GM18867 (cell line): ENCODE measurements at regions not wholly inside any gene's neighbourhood (a gene's known extent, or its start where the extent isn't known, plus 50 kb on each side); places are given as distances from the start of the nearest gene placed in this dataset.
"Not testable (repeated sequence)": the region's sequence is repeated elsewhere in the genome, so short reads cannot be mapped to it uniquely, and the experiment has no call there.

Experiments used
- ATAC-seq: cut with Tn5 transposase; IDR thresholded peaks from one replicate; pipeline ENCODE4 v1.9.1; 2021; ENCODE audit warnings: mild to moderate bottlenecking, moderate library complexity; ENCODE audit not compliant: unreplicated experiment

- ATAC-seq, result no peak
Observed at GRCh38 chr7:88615336-88615735, 144.2 kb upstream of the ZNF804B start.

- ATAC-seq, result no peak
Observed at GRCh38 chr7:88614736-88615135, 144.8 kb upstream of the ZNF804B start.

GRCh38 chr7:88610942-88611341 lies 148.6 kb upstream of the ZNF804B start:
- no peak for ATAC-seq

- no peak for ATAC-seq
Observed at GRCh38 chr7:88600695-88601094, 158.8 kb upstream of the ZNF804B start.

GRCh38 chr7:88599528-88599927 lies 160.0 kb upstream of the ZNF804B start:
- ATAC-seq, result no peak

- ATAC-seq, result no peak
Observed at GRCh38 chr7:88597941-88598425, 161.5 kb upstream of the ZNF804B start.

- ATAC-seq, result no peak
Observed at GRCh38 chr7:88590963-88591362, 168.5 kb upstream of the ZNF804B start.

GRCh38 chr7:88589927-88590326 lies 169.6 kb upstream of the ZNF804B start:
- no peak for ATAC-seq

- ATAC-seq, result no peak
Observed at GRCh38 chr7:88586890-88587289, 172.6 kb upstream of the ZNF804B start.

- no peak for ATAC-seq
Observed at GRCh38 chr7:88586219-88586618, 173.3 kb upstream of the ZNF804B start.

GRCh38 chr7:88576720-88577119 lies 182.8 kb upstream of the ZNF804B start:
- no peak for ATAC-seq

GRCh38 chr7:88566162-88566729 lies 193.3 kb upstream of the ZNF804B start:
- no peak for ATAC-seq

- ATAC-seq, result no peak
Observed at GRCh38 chr7:88565401-88565800, 194.1 kb upstream of the ZNF804B start.

- not testable (repeated sequence) for ATAC-seq
Observed at GRCh38 chr7:88556441-88556840, 203.1 kb upstream of the ZNF804B start.

- ATAC-seq, result not testable (repeated sequence)
Observed at GRCh38 chr7:88554847-88555246, 204.7 kb upstream of the ZNF804B start.

- no peak for ATAC-seq
Observed at GRCh38 chr7:88548399-88548798, 211.1 kb upstream of the ZNF804B start.

GRCh38 chr7:88546808-88547207 lies 212.7 kb upstream of the ZNF804B start:
- no peak for ATAC-seq

GRCh38 chr7:88545663-88546062 lies 213.8 kb upstream of the ZNF804B start:
- no peak for ATAC-seq

- ATAC-seq, result no peak
Observed at GRCh38 chr7:88540012-88540411, 219.5 kb upstream of the ZNF804B start.

- ATAC-seq, result no peak
Observed at GRCh38 chr7:88539518-88539917, 220.0 kb upstream of the ZNF804B start.

GRCh38 chr7:88523645-88524044 lies 217.0 kb upstream of the STEAP4 start:
- no peak for ATAC-seq

- ATAC-seq, result no peak
Observed at GRCh38 chr7:88522771-88523293, 216.1 kb upstream of the STEAP4 start.

- ATAC-seq, result no peak
Observed at GRCh38 chr7:88516429-88516828, 209.7 kb upstream of the STEAP4 start.
